Uterus (tissue), 3 donors: ENCODE measurements at regions not wholly inside any gene's neighbourhood (a gene's known extent, or its start where the extent isn't known, plus 50 kb on each side); places are given as distances from the start of the nearest gene placed in this dataset.
A peak's percentile ranks its signal among the peaks of the same experiment; 100 is the strongest.

Source experiments
- DNase-seq, 2 donors: peaks; one replicate each; pipeline ENCODE4 v3.0.0-alpha.2; 2019 to 2020
- H3K27ac ChIP-seq, 2 donors: fragments of 200-600 bp; sonication (generic); 1 replicate in 1 of 2; 2 replicates in 1 of 2; pipeline ENCODE4 v1.5.1; 2016 to 2018
- H3K27me3 ChIP-seq, 2 donors: fragments of 200-600 bp; sonication (generic); one replicate each; pipeline ENCODE4 v1.5.1; 2018 to 2019; ENCODE audit warnings: control low read depth in 1 of 2
- H3K36me3 ChIP-seq, 2 donors: fragments of 200-600 bp; sonication (generic); one replicate each; pipeline ENCODE4 v1.5.1; 2019; ENCODE audit warnings: control low read depth in 1 of 2
- H3K4me1 ChIP-seq, 2 donors: fragments of 200-600 bp; sonication (generic); one replicate each; pipeline ENCODE4 v1.5.1; 2018 to 2019; ENCODE audit warnings: control low read depth in 1 of 2
- H3K4me3 ChIP-seq, 2 donors: fragments of 200-600 bp; sonication (generic); 1 replicate in 1 of 2; 2 replicates in 1 of 2; pipeline ENCODE4 v1.5.1; 2018 to 2019; ENCODE audit warnings: mild to moderate bottlenecking in 1 of 2
- H3K9me3 ChIP-seq, 2 donors: fragments of 200-600 bp; sonication (generic); one replicate each; pipeline ENCODE4 v1.5.1; 2019; ENCODE audit warnings: control low read depth in 1 of 2
- POLR2A ChIP-seq, 2 donors: fragments of 450-650 bp; IDR thresholded peaks; one replicate each; pipeline ENCODE4 v1.6.1; 2016; ENCODE audit warnings: antibody characterized with exemption in 2 of 2, mild to moderate bottlenecking in 1 of 2, moderate library complexity in 1 of 2
- intact Hi-C: fragments of 100-400 bp; cut with DNase I; formaldehyde crosslinking; loops from one replicate; pipeline ENCODE4 v1.15.1; 2023; ENCODE audit warnings: low total_unique reads
- TF ChIP-seq, protein P1 (sequence below), 4 experiments: fragments of 200-600 bp in 2 of 4; fragments of 450-650 bp in 2 of 4; sonication (generic) in 2 of 4; IDR thresholded peaks; one replicate each; pipeline ENCODE4 v1.5.1; 2016 to 2019; ENCODE audit warnings: antibody characterized with exemption in 4 of 4, mild to moderate bottlenecking in 2 of 4, moderate library complexity in 1 of 4
- donor health status: DM: yes; HTN: yes; CAD: no.

- Histone ChIP-seq H3K4me1 (no peaks in the 10 kb centered on the region), H3K27ac (no peak overlapping the region), H3K36me3 (no peaks in the 10 kb centered on the region), H3K9me3 (no peaks in the 10 kb centered on the region), H3K4me3 (no peak overlapping the region), H3K27me3 (no peaks in the 10 kb centered on the region)
- intact Hi-C loops = no loop called here
- no peak for TF ChIP-seq POLR2A (IDR thresholded peaks at IDR 0.05)
- TF ChIP-seq, protein P1, sequence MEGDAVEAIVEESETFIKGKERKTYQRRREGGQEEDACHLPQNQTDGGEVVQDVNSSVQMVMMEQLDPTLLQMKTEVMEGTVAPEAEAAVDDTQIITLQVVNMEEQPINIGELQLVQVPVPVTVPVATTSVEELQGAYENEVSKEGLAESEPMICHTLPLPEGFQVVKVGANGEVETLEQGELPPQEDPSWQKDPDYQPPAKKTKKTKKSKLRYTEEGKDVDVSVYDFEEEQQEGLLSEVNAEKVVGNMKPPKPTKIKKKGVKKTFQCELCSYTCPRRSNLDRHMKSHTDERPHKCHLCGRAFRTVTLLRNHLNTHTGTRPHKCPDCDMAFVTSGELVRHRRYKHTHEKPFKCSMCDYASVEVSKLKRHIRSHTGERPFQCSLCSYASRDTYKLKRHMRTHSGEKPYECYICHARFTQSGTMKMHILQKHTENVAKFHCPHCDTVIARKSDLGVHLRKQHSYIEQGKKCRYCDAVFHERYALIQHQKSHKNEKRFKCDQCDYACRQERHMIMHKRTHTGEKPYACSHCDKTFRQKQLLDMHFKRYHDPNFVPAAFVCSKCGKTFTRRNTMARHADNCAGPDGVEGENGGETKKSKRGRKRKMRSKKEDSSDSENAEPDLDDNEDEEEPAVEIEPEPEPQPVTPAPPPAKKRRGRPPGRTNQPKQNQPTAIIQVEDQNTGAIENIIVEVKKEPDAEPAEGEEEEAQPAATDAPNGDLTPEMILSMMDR (IDR thresholded peaks at IDR 0.05) = no peak
- DNase-seq = no peak
Measured at GRCh38 chr15:38755718-38756117, 191.1 kb upstream of the RASGRP1 start.

- intact Hi-C loops = no loop called here
- H3K4me3 ChIP-seq = no peak overlapping the region
- no peak overlapping the region for H3K27ac ChIP-seq
- no peaks in the 10 kb centered on the region for H3K9me3 ChIP-seq
- H3K4me1 ChIP-seq = no peaks in the 10 kb centered on the region
- H3K36me3 ChIP-seq = no peaks in the 10 kb centered on the region
- H3K27me3 ChIP-seq = no peaks in the 10 kb centered on the region
- TF ChIP-seq, protein P1 (IDR thresholded peaks at IDR 0.05) = no peak
- no peak for TF ChIP-seq POLR2A (IDR thresholded peaks at IDR 0.05)
- DNase-seq = no peak
Measured at GRCh38 chr15:38756441-38756840, 191.8 kb upstream of the RASGRP1 start.

DNA sequence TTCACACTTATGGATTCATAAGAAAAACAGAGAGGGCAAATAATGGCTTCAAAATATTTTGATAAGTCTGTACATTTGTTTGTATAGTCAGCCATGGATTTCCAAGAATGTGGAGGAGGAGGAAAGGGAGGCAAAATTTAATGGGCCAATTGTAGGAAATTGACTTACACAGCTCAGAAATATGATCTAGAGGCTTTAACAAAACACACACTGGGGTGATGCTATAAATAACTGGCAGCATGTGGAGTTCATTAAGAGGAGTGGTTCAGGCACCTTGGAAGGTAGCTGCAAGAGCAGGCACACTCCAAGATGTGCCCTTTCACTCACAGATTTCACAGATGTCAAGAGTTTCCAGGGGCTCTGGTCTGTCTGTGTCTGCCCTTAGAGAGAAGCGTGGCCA, 193.4 kb upstream of the RASGRP1 start:
- Histone ChIP-seq H3K27ac (no peak overlapping the region), H3K9me3 (no peaks in the 10 kb centered on the region), H3K4me3 (no peak overlapping the region), H3K27me3 (no peaks in the 10 kb centered on the region), H3K36me3 (no peaks in the 10 kb centered on the region), H3K4me1 (no peaks in the 10 kb centered on the region)
- intact Hi-C loops = no loop called here
- DNase-seq = no peak
- TF ChIP-seq, protein P1 (IDR thresholded peaks at IDR 0.05) = no peak

DNA sequence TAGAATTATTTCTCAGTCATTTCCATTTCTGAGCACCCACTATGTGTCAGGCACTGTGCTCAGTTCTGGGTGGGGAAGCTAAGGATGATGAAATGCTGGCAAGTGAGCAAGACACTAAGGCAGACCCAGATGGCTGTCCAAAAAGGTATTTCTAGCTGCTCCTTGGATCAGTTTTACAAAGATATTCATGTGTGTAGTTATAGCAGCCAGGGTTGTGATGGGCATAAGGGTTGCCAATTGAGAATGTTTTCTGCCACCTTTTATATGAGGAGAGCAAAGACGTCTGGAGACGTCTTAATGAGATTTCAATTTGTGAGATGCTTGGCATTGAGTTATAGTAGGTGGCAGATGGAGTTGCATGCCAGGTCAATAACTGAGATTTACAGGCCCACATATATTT, 197.1 kb upstream of the RASGRP1 start:
- DNase-seq = no peak
- no peaks in the 10 kb centered on the region for H3K27me3 ChIP-seq
- H3K27ac ChIP-seq = no peak overlapping the region
- H3K4me3 ChIP-seq = no peak overlapping the region
- TF ChIP-seq, protein P1 (IDR thresholded peaks at IDR 0.05) = no peak
- TF ChIP-seq POLR2A (IDR thresholded peaks at IDR 0.05) = no peak
- no peaks in the 10 kb centered on the region for H3K9me3 ChIP-seq
- H3K4me1 ChIP-seq = no peaks in the 10 kb centered on the region
- intact Hi-C loops = no loop called here
- H3K36me3 ChIP-seq = no peaks in the 10 kb centered on the region

DNA sequence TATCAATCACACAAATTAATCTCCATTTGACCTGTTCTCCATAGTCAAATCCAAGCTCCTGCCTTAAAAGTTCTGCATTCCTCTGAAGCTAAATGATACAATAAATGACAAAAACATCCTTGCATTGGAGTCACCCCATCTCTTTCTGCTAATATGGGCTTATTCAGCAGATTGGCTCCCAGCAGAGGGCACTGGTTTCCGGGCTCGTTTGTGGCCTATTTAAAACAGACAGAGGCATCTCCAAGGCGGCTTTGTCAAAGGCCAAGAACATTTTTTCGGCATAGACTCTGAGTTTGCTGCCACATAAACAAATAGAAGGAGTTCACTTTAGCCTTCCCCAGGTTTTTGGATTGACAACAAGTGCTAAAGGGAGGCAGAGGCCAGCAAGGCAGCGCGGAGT, 204.4 kb upstream of the RASGRP1 start:
- intact Hi-C loops = no loop called here
- TF ChIP-seq POLR2A (IDR thresholded peaks at IDR 0.05) = no peak
- TF ChIP-seq, protein P1 (IDR thresholded peaks at IDR 0.05) = peak in 2 of 4 experiments; percentile 21 to 29
- no peaks in the 10 kb centered on the region for H3K36me3 ChIP-seq
- H3K27ac ChIP-seq = no peak overlapping the region
- no peaks in the 10 kb centered on the region for H3K4me1 ChIP-seq
- no peaks in the 10 kb centered on the region for H3K9me3 ChIP-seq
- H3K4me3 ChIP-seq = no peak overlapping the region
- H3K27me3 ChIP-seq = no peaks in the 10 kb centered on the region
- peak; percentile 20 to 28 for DNase-seq
